Muscle of back (tissue), 3 donors: ENCODE measurements at regions not wholly inside any gene's neighbourhood (a gene's known extent, or its start where the extent isn't known, plus 50 kb on each side); places are given as distances from the start of the nearest gene placed in this dataset.
A peak's percentile ranks its signal among the peaks of the same experiment; 100 is the strongest.

Experiments
- DNase-seq, 3 donors: peaks; one replicate each; pipeline versions ENCODE4 v3.0.0 to v3.0.0-alpha.2; 2013

DNA sequence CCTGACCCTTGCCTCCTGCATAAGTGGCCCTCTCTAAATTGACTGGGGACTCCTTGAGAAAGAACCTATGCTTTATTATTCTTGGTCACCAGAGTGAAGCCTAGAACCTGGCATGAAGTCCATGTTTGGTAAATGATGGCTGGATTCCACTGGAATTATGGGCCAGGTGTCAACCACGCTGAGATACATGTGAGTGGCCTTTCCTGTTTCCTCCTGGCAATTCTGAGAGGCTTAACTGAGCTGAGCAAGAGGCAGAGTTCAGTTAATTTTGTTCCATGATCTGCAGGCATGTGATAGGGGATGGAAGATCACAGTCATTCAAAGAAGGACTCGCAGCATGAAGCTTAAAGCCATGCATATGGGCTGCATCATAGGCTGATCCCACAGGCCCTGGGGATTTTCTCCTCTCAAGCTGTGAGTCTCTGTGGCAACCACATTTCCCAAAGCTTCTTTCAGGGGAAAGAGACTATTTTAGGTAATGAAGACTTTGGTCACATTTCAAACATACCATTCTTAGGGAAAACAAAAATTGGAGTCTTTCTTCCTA is 69.4 kb upstream of the CLNK start:
- no peak for DNase-seq

DNA sequence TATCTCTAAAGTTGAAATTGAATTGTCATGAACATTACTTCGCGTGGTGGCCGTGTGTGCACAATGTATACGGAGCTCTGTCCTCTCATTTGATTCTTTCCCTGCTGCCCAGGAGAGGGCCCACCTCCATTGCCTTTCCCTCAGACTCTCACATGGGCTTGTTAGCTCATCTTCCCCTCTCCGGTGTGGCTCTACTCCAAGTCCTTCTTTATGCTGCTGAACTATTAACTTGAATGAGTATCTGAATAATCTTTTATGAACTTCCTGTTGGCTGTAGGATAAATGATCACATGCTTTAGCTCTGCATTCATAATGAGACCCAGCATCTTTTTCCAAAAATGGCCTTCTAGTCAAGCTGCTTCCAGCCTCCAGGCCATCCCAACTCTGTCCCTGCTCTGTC is 68.8 kb upstream of the CLNK start:
- DNase-seq, result peak; percentile 31 to 79 (median 65)

DNA sequence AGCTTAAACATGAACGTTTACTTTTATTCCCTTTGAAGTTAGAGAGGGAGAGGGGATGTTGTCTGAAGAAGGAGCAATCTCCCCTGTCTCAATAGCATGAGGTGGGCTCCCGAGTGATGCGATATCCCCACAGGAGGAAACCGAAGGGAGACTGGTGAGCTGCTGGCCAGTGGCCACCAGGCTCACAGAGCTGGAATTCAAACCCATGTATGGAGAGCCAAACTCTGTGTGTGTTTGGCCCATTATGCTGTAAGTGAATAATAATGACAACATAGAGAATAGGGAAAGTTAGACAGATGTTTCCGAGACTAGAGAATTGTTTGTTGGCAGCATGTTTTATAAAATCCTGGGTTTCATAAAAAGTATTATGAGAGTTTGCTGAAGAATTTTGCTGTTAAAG is 66.1 kb upstream of the CLNK start:
- peak; percentile 31 to 86 (median 66) for DNase-seq

DNA sequence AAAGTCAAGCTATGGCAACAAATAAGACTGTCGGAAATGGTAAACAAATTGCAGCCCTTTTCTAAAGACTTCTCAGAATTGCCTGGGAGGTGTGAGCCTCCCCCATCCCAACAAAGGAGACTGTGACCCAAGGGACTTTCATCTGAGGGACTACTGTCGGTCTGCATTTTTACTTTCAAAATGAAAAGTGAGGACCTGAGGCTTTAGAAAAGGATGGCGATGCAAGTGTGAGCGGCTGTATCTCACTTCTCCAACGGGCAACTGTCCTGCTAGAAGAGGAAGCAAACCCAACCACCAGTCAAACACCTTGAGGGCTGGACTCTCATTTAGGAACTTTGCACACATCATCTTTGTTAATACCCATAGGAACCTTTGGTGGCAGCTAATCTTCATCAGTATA is 62.6 kb upstream of the CLNK start:
- DNase-seq, result no peak

DNA sequence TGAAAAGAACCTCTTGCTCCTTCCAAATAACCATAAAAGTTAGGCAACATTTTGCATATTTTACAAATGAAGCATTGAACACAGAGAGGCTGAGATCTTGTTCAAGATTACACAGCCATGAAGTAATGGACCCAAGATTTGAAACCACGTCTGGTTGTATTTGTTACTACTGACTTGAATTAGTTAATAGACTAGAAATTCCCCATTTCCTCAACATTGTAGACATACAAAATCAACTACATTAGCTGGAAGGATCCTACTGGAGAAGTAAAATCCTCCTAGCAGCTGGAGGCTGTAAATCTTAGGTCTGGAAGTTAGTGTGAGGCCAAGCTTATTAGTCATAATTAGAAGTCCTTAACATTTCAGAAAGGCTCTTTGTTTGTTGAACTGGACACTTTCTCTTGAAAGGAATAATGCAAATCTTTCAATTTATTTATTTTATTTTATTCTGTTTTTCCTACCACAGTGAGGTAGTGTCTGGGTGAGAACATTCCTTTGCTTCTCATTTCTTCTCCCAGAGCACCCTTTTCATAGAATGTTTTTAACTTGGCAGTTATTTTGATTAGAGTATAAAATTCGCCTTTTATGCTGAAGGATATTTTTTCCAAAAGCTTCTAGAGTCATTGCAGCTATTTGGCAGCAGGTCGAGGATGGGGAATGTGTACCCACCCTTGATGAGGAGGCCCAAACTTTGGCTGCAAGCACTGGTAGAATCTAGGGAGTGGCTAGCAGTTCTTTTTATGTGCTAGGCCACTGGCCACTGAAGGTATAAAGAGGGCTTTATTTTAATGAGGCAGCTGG is 62.0 kb upstream of the CLNK start:
- peak; percentile 17 to 72 (median 36) for DNase-seq

DNA sequence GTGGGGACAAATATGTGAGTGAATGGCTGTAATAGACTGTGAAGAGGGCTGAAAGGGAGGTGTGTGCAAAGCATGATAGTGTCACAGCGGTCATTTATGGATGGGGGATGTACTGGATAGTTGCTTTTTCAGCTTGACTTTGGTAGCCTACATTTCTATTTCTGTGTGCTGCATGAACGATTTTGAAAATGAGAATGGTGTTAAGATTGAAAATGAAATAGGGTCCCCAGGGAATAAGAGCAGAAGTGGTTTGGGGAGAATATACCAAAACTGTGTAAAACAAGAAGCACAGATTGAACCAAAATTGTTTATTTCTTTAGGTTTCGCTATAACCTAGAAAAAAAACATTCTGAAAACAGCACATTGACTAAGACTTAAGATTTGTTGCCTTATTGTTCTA is 58.8 kb upstream of the CLNK start:
- DNase-seq, result no peak

DNA sequence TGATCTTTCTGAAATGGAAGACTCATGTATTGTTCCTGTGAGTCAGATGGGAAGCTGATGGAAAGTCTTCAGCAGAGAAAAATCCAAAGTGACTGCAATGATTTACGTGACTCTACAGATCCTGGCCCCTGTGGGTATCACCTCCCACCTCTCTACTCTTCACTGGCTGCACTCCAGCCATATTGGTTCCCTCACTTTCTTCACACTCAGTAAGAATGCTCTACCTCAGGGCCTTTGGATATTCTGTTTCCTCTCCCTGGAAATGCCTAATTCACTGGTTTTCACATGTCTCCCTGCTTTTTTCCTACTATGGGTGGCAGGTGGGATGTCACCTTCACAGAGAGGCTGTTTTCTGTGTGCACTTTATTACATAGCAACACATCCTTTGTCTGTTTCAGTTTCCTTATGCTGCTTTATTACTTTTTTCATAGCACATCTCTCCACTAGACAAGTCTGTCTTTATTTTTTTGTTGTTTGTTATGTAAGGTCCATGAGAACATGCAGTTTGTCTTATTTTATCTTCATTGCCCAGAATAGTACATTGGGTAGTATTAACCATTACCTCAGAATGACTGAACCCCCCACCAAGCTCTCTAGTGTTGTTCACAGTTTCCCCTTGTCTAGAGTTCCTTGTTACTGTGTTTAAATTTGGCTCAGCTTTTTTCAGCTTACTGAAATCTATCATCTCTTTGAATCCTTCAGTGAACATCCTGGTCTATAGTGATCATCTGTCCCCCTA is 57.6 kb upstream of the CLNK start:
- DNase-seq, result no peak

DNA sequence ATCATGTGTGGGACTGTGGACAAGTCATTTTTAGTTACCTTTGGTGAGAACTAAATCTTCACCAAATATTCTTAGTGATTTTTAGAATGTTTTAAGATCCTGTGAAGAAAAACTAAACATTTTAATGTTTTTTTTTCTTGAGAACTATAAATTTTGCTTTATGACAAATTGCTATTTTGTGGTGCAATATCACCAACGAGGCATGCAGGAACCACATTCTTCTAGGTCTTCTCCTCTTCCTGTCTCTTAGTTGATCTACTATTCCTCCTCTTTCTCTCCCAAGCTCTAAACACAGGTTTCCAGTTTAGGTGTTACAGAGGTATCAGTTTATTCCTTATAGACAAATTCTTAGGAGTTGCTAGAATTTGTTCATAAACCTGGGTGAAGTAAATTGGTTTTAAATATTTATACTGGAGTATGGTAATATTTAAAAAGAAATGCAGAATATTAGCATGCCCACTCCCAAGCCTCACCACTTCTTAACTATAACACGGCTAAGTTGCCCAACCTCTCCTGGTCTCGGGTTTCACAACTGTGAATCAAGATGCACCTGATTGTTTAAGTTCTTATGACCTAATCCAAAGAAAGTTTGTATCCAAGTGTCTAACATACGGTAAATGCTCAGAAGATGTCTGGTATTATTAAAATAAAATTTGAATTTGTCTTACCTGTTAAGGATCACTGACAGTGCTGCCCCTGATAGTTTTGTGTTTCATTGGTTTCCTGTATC is 56.5 kb upstream of the CLNK start:
- DNase-seq, result no peak

DNA sequence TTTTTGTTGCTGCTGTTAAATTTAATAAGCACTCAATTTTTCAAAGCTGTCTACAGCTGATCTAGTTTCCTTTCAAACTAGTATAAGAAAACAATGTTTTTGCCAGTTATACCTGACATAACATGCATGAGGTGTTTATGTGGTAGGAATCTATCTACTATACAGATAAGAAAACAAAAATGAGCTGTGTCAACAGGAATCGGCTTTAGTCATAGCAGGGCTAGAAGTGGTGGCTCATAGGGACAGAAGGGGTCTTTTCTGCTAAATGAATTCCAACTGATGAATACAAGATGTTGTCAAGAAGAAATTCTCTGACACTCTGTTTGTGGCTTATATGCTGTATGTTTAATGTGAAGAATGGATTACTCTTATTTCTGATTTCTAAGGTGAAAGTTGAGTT is 55.7 kb upstream of the CLNK start:
- no peak for DNase-seq

DNA sequence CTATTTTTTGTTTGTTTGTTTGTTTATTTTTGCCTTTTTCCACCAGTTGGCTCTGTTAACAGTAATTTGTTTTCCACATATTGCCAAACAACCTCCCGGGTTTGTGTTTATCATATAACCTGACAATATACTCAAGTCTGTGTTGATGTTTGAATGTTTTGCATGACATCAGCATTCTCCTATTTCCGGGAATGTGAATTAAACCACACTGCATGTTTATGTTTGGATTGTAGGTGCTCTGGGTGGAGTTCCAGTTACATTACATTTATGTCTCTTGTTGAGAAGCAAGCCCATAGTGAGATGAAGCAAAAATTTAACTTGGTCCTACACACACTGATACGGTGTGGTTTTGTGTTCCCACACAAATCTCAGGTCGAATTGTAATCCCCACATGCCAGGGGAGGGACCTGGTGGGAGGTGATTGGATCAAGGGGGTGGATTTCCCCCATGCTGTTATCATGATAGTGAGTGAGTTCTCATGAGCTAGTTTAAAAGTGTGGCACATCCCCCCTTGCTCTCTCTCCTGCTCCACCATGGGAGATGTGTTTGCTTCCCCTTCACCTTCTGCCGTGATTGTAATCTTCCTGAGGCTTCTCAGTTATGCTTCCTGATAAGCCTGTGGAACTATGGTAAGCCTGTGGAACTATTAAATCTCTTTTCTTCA is 54.4 kb upstream of the CLNK start:
- no peak for DNase-seq

DNA sequence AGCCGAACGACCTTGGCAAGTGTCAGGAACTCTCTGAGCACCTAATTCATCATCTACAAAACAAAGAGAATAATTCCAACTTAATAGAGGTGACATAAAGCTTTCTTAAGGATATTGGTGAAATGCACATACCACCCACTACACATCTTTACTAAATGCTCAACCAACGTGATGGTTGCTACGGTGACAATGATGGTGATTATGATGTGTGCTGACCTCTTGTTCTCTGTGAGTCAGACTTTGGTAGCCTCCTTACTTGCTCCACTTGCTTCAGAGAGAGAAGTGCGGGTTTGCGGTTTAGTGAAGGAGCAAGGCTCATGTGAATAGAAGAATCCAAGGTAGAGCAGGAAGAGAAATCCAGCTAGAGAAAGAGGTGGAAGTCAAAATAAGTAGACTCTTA is 52.8 kb upstream of the CLNK start:
- DNase-seq, result no peak

DNA sequence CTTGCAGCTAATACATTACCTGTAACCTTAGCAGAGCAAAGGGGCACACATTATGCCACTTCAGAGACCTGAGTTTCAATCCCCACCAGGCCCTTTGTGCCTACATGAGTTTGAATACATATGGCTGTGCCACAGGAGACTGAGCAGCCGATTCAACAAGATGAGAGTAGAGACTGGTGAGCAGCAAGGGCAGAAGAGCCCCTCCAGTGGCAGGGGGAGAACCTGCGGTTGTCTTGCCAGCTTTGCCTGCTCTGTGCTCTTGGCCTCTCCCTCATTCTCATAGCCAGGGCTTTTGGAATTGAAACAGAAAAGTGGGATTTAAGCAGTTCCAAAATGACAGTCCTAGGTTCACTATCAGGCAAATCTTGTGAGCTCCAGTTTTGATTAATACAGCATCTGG is 52.3 kb upstream of the CLNK start:
- DNase-seq, result no peak

DNA sequence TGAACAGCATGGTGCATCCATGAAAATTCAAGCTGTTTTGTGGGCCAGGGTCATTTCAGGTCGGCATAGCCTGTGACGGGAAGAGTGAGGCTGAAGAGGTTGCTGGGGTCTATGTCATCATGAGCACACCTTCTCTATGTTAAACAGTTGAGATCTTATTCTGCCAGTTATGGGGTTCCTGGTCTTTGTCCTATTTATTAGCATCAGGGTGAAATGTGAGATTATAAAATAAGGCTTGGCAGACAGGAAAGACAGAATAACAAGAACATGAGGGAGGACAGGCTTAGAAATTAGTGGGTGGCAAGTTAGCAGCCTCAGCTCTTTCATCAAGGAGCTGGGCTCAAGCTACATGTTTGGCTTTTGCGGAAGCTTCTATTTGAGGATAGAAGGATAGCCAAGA is 51.7 kb upstream of the CLNK start:
- DNase-seq, result no peak

DNA sequence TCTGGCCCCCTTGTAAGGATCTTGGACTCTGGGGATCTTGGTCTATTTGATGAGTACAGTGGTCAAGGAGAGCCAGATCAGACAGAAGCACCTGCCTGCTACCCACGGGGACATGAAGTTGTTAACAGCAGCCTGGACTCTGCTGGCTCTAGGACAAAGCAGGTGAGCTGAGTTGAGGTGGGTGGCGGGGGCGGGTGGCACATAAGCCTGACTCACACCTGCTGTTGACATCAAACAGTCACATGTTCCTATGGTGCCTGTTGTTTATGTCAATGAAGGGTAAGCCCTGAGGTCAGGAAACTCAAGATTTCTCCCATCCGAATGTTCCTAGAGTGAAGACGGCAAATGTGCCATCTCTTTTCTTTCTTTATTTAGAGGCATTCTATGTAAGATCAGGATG is 50.1 kb upstream of the CLNK start:
- DNase-seq, result no peak
